ENCODE measurements at regions not wholly inside any gene's neighbourhood (a gene's known extent, or its start where the extent isn't known, plus 50 kb on each side); places are given as distances from the start of the nearest gene placed in this dataset.
A peak's percentile ranks its signal among the peaks of the same experiment; 100 is the strongest.

DNA sequence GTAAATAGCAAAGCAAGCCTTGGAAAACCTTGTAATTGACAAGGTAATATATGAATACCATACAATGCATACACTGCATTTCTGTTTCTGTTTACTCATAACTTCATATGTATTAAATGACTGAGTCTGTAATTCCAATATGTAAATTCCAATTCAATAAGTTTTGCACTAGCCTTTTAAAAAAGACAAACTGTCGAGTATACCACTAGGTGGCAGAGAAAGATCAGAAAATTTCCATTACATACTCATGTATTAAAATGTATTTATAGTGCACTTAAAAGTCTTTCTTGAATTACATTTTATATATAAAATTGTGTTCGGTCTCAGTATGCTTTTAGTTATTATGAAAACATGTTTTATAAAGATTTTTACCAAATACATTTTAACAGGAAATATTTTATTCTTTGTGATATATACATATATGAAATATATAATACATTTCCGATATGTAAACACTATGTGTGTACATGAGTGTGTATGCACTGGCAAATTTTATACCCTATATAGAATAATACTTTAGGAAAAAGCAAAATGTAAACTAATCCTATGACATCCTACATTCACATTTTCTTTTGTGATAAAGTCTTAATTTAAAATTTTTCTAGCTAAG is 216.8 kb downstream of the VGLL3 start:
- TF ChIP-seq, protein P1, sequence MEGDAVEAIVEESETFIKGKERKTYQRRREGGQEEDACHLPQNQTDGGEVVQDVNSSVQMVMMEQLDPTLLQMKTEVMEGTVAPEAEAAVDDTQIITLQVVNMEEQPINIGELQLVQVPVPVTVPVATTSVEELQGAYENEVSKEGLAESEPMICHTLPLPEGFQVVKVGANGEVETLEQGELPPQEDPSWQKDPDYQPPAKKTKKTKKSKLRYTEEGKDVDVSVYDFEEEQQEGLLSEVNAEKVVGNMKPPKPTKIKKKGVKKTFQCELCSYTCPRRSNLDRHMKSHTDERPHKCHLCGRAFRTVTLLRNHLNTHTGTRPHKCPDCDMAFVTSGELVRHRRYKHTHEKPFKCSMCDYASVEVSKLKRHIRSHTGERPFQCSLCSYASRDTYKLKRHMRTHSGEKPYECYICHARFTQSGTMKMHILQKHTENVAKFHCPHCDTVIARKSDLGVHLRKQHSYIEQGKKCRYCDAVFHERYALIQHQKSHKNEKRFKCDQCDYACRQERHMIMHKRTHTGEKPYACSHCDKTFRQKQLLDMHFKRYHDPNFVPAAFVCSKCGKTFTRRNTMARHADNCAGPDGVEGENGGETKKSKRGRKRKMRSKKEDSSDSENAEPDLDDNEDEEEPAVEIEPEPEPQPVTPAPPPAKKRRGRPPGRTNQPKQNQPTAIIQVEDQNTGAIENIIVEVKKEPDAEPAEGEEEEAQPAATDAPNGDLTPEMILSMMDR (IDR thresholded peaks at IDR 0.05): peak in 4 of 6 experiments; percentile 23 to 43 (median 32)
- no peak for TF ChIP-seq POLR2A (IDR thresholded peaks at IDR 0.05)

All from Peyer's patch (tissue), 4 donors.